OCI-LY7 (cell line): ENCODE measurements at regions not wholly inside any gene's neighbourhood (a gene's known extent, or its start where the extent isn't known, plus 50 kb on each side); places are given as distances from the start of the nearest gene placed in this dataset.

Experiments used
- CTCF ChIP-seq: fragments of 200-600 bp; sonication (generic); conservative IDR thresholded peaks from 2 replicates; pipeline ENCODE4 v1.5.1; 2014; ENCODE audit warnings: mild to moderate bottlenecking, antibody characterized with exemption, low read length, moderate library complexity, mixed read lengths
- EZH2phosphoT487 ChIP-seq: fragments of 200-600 bp; sonication (generic); IDR thresholded peaks from 2 replicates; pipeline ENCODE4 v1.6.1; 2018; ENCODE audit warnings: low read depth, borderline replicate concordance, mild to moderate bottlenecking, mixed run types, antibody characterized with exemption, low read length, moderate library complexity, mixed read lengths

GRCh38 chr13:34250151-34250670 is 432.3 kb downstream of the RFC3 start:
- TF ChIP-seq CTCF = no peak
- TF ChIP-seq EZH2phosphoT487 = no peak
